ENCODE measurements at regions not wholly inside any gene's neighbourhood (a gene's known extent, or its start where the extent isn't known, plus 50 kb on each side); places are given as distances from the start of the nearest gene placed in this dataset.

DNA sequence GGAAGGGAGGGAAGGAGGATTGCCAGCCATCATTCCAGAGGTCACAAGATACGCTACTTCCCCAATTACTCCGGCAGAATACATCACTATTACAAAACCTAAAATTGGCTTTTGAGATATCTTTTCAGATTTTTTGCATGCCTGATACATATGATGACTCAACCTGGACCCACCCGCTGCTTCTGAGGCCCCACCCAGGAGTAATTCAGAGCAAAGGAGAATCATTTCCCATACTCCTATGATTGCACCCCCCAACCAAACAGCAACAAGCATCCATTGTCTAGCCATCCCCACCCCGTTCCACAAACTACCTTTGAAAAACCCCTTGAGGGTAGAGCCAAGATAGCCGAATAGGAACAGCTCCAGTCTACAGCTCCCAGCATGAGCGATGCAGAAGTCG, 163.5 kb upstream of the GJE1 start:
- Histone ChIP-seq H3K4me3 (no peak overlapping the region), H3K9me3 (no peaks in the 10 kb centered on the region), H3K4me1 (no peaks in the 10 kb centered on the region), H3K27ac (no peak overlapping the region), H3K36me3 (no peaks in the 10 kb centered on the region), H3K27me3 (no peaks in the 10 kb centered on the region)
- TF ChIP-seq, protein P1, sequence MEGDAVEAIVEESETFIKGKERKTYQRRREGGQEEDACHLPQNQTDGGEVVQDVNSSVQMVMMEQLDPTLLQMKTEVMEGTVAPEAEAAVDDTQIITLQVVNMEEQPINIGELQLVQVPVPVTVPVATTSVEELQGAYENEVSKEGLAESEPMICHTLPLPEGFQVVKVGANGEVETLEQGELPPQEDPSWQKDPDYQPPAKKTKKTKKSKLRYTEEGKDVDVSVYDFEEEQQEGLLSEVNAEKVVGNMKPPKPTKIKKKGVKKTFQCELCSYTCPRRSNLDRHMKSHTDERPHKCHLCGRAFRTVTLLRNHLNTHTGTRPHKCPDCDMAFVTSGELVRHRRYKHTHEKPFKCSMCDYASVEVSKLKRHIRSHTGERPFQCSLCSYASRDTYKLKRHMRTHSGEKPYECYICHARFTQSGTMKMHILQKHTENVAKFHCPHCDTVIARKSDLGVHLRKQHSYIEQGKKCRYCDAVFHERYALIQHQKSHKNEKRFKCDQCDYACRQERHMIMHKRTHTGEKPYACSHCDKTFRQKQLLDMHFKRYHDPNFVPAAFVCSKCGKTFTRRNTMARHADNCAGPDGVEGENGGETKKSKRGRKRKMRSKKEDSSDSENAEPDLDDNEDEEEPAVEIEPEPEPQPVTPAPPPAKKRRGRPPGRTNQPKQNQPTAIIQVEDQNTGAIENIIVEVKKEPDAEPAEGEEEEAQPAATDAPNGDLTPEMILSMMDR (IDR thresholded peaks at IDR 0.05): no peak
- DNase-seq (ENCODE audit: low spot score): no peak

DNA sequence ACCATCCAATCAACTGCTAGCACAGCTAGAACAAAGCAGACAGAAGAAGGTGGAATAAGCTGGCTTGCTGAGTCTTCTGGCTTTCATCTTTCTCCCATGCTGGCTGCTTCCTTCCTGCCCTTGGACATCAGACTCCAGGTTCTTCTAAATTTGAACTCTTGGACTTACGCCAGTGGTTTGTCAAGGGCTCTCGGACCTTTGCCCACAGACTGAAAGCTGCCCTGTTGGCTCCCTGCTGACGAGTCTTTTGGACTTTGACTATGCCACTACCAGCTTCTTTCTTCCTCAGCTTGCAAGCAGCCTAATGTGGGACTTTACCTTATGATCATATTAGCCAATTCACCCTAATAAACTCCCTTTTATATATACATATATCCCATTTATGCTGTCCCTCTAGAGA, 164.1 kb upstream of the GJE1 start:
- H3K36me3 ChIP-seq: no peaks in the 10 kb centered on the region
- H3K27me3 ChIP-seq: no peaks in the 10 kb centered on the region
- TF ChIP-seq, protein P1 (IDR thresholded peaks at IDR 0.05): no peak

DNA sequence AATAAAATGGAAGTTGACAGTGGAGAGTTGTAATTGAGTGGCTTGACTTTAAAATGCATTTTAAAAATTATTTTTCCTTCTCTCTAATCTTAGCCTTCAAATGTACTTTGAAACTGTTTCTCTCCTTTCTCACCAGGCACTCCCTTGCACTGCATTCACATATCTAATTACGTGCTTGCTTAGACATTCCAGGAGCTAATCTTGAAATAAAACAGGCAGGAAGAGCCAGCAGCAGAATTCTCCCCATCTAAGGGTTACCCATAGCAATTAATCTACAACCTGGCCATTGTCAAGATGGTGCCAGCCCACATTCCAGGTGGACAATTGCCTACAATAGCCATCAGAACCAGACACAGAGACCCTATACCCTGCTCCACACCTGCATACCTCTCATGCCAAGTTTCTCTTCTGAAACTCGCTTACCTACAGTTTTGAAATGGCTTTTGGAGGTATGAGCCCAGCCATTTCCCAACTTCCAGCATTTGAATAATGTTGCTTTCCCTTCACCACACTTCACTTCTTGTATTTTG, 167.6 kb upstream of the GJE1 start:
- no peak overlapping the region for H3K4me3 ChIP-seq
- no peaks in the 10 kb centered on the region for H3K9me3 ChIP-seq
- TF ChIP-seq, protein P1 (IDR thresholded peaks at IDR 0.05): no peak
- no peaks in the 10 kb centered on the region for H3K27me3 ChIP-seq
- H3K27ac ChIP-seq: no peak overlapping the region
- no peaks in the 10 kb centered on the region for H3K4me1 ChIP-seq
- DNase-seq (ENCODE audit: low spot score): no peak
- H3K36me3 ChIP-seq: no peaks in the 10 kb centered on the region

More for the DNA sequence above, 164.1 kb upstream of the GJE1 start:
- no peak overlapping the region for H3K4me3 ChIP-seq
- DNase-seq (ENCODE audit: low spot score): no peak
- H3K9me3 ChIP-seq: no peaks in the 10 kb centered on the region
- no peak overlapping the region for H3K27ac ChIP-seq
- no peaks in the 10 kb centered on the region for H3K4me1 ChIP-seq

DNA sequence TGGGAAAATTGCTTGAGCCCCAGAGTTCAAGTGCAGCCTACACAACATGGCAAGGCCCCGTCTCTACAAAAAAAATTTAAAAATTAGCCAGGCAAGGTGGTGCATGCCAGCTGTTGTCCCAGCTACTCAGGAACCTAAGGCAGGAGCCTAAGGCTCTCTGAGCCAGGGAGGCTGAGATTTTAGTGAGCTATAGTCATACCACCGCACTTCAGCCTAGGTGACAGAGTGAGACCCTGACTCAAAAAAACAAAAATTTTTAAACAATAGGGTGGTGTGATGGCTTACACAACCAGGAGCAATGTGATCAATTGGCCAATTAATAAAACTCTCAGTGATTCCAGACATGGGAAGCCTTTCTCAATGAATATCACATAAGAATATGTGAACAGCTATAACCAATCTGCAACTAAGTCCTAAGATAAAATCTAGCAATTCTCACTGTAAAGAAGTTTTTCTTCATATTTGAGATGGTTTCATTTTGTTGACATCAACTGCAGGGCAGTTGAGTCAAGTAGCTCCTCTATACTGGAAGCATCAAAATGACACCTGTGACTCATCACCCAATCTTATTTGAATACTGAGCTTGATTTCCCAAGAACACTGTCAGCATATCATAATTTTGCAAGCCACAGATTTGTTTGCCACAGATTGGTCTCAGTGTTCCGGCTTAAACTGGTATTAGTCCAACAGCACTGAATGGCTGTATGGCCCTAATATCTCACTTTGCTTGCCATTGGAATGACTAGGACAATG, 169.0 kb upstream of the GJE1 start:
- TF ChIP-seq, protein P1 (IDR thresholded peaks at IDR 0.05): no peak
- no peak overlapping the region for H3K27ac ChIP-seq
- no peak for DNase-seq (ENCODE audit: low spot score)
- no peaks in the 10 kb centered on the region for H3K9me3 ChIP-seq
- H3K4me1 ChIP-seq: no peaks in the 10 kb centered on the region
- no peaks in the 10 kb centered on the region for H3K27me3 ChIP-seq
- H3K4me3 ChIP-seq: no peak overlapping the region
- H3K36me3 ChIP-seq: no peaks in the 10 kb centered on the region

DNA sequence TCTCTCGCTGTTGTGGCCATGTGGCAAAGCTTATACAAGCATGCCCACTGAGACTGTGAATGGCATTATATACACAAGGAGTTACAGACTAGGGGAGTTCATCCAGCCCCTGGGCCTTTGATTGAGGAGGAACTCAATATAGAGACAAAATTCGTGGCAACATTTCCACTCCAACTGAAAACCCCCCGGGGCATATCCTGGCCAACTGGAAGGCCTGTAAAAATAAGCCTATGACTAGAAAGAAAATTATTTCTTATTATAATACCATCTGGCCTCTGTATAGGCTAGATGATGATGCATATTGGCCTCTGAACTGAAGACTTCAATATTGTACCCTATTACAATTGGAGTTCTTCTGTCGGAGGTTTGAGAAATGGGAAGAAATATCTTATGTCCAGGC, 175.5 kb upstream of the GJE1 start:
- no peak for DNase-seq (ENCODE audit: low spot score)
- Histone ChIP-seq H3K27me3 (no peaks in the 10 kb centered on the region), H3K9me3 (no peaks in the 10 kb centered on the region), H3K27ac (no peak overlapping the region), H3K4me3 (no peak overlapping the region), H3K4me1 (peaks cover 0 to 5% of the 10 kb centered on the region in 2 donors), H3K36me3 (no peaks in the 10 kb centered on the region)
- TF ChIP-seq, protein P1 (IDR thresholded peaks at IDR 0.05): no peak

DNA sequence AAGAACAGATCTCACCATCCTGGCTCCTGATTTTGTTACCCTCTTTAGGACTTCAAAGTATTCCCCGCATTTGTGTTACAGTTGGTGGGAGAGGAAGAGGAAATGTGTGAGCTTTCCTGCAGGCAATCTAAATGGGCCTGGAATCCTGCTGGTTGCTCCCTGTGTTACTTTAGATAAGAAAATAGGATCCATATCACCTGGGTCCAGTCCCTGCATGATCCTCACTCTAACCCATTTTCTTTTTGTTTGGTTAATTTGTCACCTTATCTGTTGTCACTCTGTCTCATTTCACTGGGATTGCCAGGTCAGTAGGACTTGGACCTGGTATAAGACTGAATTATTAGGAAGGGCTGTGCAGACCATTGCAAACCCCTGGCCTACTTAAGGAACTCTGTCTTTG, 175.9 kb upstream of the GJE1 start:
- Histone ChIP-seq H3K9me3 (no peaks in the 10 kb centered on the region), H3K4me3 (no peak overlapping the region), H3K36me3 (no peaks in the 10 kb centered on the region), H3K4me1 (peaks cover 0 to 5% of the 10 kb centered on the region in 2 donors), H3K27ac (no peak overlapping the region), H3K27me3 (no peaks in the 10 kb centered on the region)
- TF ChIP-seq, protein P1 (IDR thresholded peaks at IDR 0.05): no peak
- DNase-seq (ENCODE audit: low spot score): no peak

Data from right atrium auricular region (tissue), 2 donors.